ENCODE measurements at regions not wholly inside any gene's neighbourhood (a gene's known extent, or its start where the extent isn't known, plus 50 kb on each side); places are given as distances from the start of the nearest gene placed in this dataset.

GRCh38 chr1:229048896-229049295, 222.0 kb upstream of the RAB4A start:
- TF ChIP-seq CTCF (IDR thresholded peaks at IDR 0.05; ENCODE audit: insufficient read depth, missing control alignments), result no peak
- DNase-seq (ENCODE audit: insufficient read length, low spot score) (no peak), FAIRE-seq (no peak)

- TF ChIP-seq CTCF (IDR thresholded peaks at IDR 0.05; ENCODE audit: insufficient read depth, missing control alignments), result no peak
- FAIRE-seq (no peak), DNase-seq (ENCODE audit: insufficient read length, low spot score) (no peak)
Observed at GRCh38 chr1:229056046-229056445, 214.9 kb upstream of the RAB4A start.

DNA sequence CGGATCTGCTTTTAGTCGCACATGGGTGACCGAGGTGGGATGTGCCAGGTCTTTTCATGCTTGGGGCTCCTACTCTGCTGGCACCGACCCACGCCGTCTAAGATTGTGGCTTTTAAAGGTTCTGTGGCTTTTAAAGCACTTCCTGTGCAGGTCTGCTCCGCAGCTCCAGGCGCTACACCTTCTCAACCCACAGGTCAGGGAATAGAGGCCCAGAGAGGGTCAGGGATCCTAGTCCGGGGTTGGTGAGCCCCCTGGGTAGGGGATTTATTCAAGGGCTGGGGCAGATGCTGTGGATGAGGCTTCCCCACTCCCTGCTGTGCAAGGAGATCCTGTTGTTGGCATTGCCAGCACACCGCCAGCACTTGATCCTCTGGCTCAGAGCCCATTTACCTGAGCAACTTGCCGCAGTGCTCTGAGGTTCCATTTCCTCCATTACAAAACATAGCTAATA, 212.8 kb upstream of the RAB4A start:
- DNase-seq (ENCODE audit: insufficient read length, low spot score), result no peak
- TF ChIP-seq CTCF (IDR thresholded peaks at IDR 0.05; ENCODE audit: insufficient read depth, missing control alignments), result no peak
- no peak for FAIRE-seq

DNA sequence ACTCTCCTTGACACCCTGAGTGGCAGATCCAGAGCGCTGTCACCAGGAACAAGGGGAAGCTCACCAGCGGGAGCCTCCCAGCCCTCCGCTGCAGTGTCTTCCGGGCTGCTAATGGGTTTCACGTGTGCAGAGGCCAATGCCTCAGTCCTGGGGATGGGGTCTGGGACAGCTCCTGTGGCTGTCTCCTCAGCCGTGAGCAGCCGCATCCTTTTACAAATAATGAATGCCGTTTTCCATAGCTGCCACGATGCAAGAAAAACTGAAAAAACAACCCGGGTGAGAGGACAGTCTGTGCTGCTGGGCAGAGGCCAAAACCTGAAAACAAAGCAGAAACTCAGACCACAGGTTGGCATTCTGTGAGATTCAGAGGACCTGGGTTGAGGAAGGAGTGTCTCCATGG, 212.2 kb upstream of the RAB4A start:
- no peak for TF ChIP-seq CTCF (IDR thresholded peaks at IDR 0.05; ENCODE audit: insufficient read depth, missing control alignments)
- FAIRE-seq (no peak), DNase-seq (ENCODE audit: insufficient read length, low spot score) (no peak)

GRCh38 chr1:229059671-229060539, 211.0 kb upstream of the RAB4A start:
- no peak for TF ChIP-seq CTCF (IDR thresholded peaks at IDR 0.05; ENCODE audit: insufficient read depth, missing control alignments)
- DNase-seq (ENCODE audit: insufficient read length, low spot score), result no peak
- FAIRE-seq, result peak; percentile 29

- TF ChIP-seq CTCF (IDR thresholded peaks at IDR 0.05; ENCODE audit: insufficient read depth, missing control alignments), result no peak
- FAIRE-seq (no peak), DNase-seq (ENCODE audit: insufficient read length, low spot score) (no peak)
Observed at GRCh38 chr1:229062135-229062534, 208.8 kb upstream of the RAB4A start.

GRCh38 chr1:229063154-229063773, 207.6 kb upstream of the RAB4A start:
- no peak for FAIRE-seq
- TF ChIP-seq CTCF (IDR thresholded peaks at IDR 0.05; ENCODE audit: insufficient read depth, missing control alignments), result no peak
- no peak for DNase-seq (ENCODE audit: insufficient read length, low spot score)
